ENCODE measurements at regions not wholly inside any gene's neighbourhood (a gene's known extent, or its start where the extent isn't known, plus 50 kb on each side); places are given as distances from the start of the nearest gene placed in this dataset.
"Not testable (repeated sequence)": the region's sequence is repeated elsewhere in the genome, so short reads cannot be mapped to it uniquely, and the experiment has no call there.

DNA sequence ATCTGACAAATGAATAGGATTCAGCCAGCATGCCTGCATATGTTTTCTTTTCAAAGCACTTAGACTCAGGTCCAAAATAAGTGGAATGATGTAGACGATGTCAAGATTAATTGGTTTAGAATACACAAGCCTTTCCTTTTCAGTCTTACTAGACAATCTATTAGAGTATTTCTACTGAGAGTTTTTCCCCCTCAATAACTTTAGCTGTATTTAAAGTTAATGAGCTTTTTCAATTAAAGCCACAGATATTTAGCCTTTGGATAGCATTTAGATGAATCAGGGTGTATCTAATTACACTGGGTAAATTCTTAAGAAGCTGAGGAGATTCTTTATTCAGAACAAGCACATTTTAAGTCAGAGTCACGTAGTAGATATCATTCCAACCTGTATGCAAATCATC lies 198.7 kb upstream of the MPDZ start:
- no peak for DNase-seq

DNA sequence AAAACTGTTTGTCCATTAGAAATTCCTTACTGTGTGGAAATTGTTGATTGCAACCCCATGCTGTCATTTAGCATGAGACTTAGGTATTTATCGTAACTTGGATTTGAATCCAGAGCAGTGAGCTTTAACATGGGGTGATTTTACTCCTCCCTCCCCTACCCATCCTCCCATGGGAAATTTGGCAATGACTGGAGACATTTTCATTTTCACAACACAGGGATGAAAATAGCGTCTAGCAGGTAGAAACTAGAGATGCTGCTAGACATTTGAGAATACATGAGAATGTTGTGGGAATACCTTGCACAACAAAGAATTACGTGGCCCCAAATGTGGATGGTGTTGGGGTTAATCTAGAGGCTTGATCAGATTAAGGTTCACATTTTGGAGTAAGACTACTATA lies 191.3 kb upstream of the MPDZ start:
- DNase-seq = no peak

DNA sequence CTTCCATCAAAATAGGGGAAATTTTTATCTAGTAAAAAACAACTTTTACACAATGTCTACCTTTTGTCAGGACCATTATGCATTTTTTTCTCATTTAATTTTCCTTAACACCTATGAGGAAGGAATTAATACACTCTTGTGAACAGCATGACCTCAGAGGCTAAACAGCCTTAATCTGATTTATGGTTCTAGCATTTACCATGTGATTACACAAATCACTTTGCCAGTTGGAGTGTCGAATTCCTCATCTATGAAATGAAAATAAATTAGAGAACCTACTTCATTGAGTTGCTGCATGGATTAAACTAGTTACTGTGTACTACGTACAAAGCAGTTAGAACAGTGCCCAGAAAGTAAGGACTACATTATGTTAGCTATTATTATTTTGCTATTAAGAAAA lies 187.7 kb upstream of the MPDZ start:
- DNase-seq = no peak

DNA sequence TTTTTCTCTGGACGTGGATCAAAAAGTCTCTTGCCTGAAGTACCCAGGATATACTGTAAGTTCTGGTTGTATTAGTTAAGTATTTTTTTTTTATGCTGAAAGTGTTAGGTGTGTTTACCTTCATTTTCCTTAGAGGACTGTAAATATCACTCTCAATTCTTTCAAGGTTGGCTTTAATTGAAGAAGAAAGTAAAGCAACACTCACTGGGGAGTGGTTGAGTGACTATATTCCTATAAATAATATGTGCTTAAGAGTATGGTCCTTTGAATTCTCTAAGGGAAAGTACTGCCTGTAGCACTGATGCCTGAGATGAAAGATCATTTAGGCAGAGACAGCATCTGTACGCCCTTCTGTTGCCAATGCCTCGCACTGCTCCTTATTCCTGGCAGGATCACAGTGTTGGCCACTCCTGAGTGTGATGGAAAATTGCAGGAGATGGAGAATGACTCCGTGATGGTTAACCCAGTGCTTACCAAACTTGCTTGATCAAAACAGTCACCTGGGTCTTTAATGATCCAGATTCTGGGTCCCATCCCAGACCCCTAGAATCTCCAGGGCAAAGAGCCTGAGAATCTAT lies 182.0 kb upstream of the MPDZ start:
- no peak for DNase-seq

DNA sequence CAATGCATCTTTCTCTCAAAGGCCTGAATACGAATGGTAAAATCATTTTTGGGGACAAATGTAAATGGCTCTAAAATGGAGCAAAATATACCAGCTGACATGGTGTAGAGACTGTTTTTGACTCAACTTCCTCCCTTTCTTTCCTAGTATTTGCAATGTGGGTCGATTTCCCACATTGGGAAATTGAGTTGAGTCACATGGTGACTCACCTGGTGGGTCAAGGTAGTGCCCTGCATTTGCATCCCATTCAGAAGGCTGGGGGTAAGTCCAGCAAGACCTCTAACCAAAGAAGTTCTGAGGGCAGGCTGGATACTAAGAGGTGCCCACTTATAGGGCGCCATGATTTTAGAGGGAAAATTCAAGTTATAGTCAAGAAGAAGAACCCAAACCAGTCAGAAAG lies 179.6 kb upstream of the MPDZ start:
- DNase-seq = no peak

DNA sequence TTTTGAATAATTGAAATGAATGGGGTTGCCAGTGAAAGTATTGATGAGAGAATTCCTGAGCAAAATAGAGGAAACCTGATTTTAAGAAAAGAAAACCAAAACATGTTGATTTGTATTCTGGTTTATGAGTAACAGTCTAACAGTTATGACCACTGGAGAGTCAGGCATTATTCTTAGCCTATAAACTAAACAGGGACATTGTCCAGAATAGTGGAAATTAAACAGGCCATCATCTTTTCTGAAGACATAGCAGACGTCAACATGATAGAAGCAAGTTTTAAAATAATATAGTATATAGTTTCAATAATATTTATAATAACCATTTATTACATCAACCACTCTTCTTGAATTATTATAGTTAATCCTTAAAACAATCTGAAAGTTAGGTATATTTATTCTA lies 178.3 kb upstream of the MPDZ start:
- no peak for DNase-seq

DNA sequence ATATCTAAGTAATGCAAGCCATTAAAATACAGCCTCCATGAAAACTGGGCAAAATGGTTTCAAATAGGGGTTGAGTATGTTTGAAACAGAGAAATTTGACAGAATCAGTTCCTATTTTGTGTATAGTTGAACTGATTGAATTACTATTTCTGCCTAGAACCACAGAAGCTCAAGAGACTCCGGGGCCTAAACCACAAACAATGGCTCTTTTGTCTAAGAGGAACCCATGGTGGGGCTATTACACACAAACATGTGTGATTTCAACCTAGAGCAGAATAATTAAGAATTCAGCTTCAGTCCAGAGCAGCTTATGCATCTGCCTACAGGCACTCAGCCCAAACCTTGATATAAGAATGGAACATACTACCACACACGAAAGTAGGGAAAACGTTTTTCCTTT lies 171.2 kb upstream of the MPDZ start:
- no peak for DNase-seq

DNA sequence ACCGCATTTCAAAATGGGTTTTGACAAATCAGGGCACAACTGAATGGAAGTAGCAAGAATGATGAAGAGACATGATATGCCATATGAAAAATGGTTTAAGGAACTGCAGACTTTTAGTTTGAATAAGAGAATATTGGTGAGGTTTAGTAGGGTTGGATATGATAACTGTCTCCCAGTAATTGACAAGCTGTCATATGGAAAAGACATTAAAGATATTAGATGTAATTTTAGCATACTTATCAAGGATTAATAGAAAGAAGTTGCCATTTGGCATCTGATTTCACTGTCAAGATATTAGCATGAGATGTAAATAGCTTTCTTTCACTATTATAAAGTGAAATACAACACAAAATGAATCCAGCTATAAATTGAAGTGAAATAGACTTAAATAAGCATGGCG lies 169.0 kb upstream of the MPDZ start:
- no peak for DNase-seq

DNA sequence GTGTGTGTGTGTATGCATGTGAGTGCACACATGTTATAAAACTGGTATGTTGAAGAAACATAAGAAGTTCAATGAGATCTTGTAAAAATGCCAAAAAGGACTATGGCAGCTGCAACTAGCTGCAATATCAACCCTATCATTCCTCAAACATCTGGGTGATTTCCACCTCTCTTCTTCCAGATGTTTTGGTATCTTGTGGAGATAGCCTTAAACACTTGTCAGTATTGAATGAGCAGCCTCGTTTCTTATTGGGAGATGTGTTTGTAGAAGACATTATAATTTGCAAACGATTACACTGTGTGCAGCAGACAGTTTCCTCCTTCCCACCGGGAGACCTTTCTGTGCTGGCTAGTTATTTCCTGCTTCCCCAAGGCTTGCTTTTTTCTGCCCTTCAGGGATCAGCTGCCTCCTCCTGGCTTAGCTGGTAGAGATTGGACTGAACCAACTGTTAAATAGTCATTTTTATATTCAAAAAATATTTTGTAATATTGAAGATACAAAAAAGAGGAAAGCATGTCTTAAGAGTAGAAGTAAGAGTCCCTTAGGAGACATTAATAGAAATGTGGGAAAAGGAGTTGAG lies 168.4 kb upstream of the MPDZ start:
- no peak for DNase-seq

DNA sequence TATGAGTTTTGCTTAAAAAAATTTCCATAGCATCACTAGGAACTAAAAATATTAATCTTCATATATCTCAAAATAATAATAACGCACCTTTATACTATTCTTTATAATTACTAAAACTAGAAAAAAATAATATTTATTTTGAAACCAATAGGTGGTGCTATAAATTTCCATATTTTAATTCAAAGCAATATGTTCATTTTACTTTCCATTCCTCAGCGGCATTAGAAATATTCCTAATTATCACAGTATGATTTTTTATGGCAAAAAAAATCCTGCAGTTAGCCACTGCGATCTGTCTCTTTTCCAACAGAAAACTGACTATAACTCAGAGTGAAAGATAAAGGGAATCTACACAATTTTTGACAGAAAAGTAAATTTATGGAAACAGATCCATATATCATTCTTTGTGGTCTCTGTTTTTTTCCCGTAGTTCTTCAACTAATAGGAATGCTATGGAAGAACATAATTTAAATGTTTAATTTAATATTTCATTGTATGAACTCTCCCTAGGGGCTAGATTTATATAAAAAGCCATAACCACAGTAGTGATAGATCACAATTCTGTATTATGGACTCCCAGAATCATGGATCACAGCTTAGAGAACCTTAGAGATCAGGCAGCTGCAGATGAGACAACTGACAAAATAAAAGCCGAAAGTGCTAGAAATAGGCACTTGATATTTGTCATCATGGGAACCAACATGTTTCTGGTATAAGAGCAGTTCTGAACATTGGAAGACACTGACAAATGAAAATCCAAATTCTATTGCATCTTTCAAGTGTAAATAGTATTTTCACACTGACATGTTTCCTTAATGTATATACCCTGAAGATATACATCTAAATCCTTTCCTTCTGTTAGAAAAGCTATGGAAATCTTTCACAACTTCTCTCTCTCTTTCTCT lies 167.7 kb upstream of the MPDZ start:
- no peak for DNase-seq

DNA sequence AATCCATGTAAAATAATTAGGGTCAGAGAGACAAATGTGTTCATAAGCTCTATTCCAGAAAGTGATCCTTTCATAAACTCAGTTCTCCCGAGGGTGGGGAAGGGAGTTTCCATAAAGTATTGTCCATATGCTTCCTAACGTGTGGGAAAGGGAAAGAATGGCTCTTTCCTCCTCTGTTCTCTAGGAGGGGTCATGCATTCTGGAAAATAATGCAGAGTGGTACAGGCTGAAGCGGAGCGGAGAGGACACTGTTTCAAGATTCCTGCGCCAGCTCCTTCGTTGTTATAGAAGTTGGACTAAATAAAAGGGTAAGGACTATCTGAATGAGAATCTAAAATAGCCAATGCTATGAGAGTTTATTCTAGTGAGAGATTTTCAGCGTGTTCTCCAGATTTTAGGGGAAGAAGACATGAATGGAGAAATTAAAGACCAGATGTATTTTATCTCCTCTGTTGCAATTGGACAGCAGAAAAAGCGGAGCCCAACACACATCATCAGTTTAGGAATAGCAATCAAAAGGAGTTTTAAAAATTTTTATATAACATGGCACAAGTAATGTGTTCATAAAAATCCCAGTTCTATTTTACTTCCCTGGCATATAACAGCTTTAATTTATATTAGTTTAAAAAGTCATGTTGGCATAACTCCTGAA lies 166.9 kb upstream of the MPDZ start:
- DNase-seq = no peak

DNA sequence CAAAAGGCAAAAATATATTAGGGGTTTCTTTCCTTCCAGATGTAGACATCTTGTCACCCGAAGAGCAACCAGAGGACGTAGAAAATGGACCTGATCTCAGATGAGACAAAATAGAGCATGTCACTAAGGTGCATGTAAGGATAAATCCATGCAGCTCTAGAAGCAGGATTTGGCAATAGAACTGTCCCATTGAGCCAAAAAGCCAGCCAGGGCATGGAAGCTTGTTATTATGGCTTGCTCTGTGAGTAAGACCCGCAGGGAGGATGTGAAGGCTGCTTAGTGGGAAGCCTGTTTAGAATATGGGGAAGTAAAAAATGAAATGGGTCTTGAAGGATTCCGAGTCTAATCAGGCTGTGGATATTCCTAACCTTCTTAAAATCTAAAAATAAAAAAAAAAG lies 165.6 kb upstream of the MPDZ start:
- DNase-seq = no peak

DNA sequence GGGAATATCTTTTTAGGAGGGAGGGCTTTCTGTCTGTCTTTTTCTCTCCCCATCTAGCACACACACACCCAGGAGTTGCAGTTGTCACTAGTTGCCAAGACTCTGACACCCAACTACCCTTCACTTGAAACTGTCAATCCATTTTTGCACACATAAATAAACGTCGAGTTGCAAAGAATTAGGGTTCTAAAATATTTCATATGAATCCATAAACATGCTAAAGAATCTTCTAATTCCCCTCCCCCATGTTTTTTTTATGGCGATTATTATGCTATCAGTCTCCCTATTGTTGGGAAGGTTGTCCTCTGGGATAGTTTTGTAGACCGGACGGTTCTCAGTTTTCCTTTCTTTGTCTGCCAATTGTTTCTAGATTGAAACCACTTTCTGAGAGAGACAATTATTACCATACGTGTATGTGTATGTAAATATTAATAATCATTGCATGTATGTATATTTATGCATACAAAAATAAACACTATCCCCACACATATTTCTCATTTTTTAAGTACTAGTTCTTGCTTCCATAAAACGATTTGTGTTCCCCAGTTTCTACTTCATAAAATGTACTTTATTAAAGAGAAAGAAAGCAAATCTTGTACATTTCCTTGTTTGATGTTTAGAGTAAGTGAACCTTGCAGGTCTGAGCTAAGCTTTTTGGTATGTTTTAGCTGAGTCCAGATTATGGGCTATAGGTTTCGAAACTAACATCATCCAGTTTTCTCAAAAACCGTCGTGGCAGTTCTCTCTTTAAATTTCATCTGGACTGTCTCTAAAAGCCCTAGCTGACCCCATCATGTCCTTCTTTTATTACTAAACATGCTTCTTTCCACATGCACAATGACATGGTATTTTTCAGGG lies 165.0 kb upstream of the MPDZ start:
- DNase-seq = no peak

DNA sequence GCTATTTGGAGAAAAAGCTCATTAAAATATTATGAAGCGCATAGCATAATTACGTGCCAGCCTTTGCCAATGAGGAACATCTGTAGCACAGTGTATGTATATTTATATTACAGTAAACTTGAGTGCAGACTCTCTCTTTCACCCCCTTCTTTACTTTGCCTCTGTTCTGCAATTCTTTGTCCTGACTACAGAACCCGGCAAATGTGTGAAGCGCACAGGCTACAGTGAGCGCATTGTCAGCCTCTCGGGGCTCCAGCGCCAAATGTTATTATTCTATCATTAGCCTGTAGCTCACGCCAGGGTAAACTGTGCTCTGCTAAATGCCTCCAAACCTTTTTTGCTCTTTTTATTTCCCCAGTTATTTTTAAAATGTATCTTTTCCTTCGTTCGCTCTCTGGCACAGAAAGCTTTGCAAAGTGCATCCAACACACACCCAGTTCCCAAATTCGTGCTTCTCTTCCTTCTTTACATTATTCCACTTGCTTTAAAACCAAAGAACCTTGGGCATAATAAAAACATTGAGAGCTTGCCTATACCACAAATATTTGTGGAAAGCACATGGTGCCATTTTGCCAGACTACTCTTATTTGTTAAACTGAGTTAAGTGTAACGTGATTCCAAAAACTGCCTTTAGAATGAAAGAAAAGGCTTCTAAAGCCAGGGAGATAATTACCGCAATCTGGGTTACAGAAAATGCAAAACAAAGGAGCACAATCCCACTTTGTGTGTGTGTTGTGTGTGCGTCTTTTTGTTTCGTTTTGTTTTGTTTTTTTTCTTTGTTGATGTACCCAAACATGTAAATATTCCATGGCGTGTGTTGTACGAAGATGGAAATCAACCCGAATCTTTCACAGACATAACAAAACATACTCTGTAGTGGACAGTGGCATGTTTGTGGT lies 164.1 kb upstream of the MPDZ start:
- no peak for DNase-seq

DNA sequence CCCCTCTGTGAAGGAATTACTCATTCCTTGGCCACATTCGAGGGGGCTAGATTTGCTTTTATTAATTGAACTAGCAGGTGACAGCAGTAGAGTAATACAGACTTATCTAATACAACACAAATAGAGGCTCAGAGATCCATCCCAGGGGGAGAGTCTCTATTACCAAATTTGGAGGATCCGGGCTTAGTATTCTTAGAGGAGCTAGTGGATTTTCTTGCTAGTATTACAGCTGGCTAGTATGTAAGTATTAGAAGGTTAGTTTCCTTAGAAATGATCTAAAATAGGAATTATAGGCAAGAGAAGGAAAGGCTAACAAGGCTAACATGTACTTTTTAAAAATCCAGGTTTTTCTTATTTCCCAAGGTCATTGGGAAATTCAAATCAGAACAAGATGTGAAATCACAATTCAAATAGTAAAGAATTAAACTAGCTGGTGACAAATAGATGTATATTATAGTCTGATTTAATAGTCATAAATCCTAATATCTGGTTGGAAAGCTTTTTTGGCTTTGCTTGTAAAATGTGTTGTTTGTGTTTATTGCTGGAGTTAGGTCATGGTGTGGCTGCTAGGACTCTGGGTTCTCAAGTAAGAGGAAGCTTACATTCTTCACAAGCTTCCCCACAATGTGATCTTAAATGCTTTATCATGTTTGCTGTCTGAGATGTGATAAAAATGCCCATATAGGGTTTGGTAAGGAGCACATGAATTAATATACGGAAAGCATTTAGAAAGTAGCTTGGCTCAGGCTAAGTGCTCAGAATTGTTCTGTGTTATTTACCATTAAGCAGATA lies 160.4 kb upstream of the MPDZ start:
- DNase-seq = no peak

DNA sequence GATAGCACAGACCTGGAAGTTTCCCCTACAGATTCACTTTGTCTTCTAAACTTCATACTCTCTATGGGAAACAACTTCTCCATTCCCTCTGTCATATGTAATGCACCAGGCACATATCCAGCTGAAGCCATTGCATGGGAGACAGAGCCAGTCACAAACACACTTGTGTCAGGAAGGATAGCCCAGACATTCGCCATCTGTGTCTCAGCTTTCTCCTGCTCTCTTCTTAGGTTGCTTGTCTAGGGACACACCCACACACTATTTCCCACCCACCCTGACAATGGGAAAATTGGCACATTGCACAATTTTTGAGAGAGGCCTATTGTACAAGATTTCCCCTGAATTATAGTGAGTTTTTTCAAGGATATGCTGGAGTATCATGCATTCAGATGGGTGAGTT lies 158.4 kb upstream of the MPDZ start:
- DNase-seq = no peak

DNA sequence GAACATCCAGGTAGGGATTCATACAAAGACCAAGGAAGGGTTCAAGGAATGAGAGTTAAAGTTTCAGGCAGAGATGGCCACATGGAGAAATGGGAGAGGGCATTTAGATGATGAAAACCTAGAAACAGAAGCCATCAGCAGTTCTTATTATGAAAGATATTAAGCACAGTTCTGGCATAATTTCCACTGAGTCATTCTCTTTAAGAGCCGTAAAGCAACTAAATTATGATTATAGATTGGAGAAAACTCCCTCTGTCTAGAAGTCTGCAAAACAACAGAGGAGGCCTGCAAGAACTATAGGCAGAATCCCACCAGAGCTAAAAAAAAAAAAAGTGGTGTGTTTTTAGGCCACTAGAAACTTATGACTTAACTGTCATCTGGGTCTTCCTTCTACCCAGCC lies 157.1 kb upstream of the MPDZ start:
- DNase-seq = no peak

DNA sequence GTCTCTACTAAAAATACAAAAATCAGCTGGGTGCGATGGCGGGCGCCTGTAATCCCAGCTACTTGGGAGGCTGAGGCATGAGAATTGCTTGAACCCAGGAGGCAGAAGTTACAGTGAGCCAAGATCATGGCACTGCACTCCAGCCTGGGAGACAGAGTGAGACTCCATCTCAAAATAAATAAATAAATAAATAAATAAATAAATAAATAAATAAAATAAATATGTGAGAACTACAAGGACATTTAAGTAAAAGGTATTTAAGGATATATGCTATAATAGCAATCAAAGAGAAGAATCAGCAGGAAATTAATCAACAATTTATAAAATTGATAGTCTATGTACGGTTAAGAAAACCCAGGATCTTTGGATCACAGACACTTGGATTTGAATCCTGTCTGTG lies 154.0 kb upstream of the MPDZ start:
- DNase-seq = not testable (repeated sequence)

DNA sequence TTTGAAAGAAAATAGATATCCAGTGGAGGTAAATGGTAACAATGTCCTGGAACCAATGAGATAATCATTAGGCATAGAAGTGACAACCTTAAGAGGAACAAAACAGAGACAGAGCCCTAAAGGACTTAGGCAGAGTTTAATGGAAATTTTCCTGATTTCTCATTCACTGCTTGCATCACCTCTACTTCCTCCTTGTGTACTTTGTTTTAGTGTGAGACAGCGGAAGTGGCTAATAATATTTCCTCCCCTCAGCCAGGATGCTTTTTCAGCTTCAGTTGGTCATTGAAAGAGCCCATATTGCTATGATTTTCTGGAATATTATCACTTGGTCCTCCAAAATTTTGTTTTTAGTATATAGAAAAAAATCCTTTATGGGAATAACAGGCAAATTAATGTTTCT lies 153.4 kb upstream of the MPDZ start:
- DNase-seq = no peak

DNA sequence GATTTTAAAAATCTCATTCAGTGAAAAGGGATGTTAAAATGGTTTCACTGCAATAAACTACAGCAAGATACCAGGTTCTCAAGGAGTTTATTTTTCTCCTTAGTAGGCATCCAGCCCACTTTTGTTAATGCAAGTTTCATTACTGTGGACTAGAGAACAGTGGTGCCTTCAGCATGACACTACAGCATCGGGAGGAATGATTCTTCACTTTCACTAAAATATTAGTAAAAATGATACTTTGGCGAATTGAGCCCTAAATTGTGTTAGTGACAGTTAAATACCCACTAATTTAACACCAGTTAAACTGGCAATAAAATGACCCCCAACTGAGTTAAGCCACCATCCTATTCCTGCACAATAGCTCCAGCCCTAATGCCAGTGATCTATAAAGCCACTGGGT lies 152.2 kb upstream of the MPDZ start:
- no peak for DNase-seq

DNA sequence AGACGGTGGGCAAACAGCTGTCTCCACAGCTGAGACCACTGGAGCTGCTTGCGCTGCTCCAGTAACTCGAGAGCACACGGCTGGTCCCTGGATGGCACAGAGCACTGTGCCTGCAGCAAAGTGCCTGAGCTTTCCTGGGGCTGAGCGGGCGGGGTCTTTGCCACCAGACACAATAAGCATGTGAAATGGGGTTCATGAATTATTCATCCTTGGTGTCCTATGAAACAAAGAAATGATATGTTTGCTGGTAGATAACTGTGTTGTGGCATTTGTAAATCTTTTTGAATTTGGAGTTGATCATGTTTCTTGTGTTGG lies 151.7 kb upstream of the MPDZ start:
- no peak for DNase-seq
